ENCODE measurements at regions not wholly inside any gene's neighbourhood (a gene's known extent, or its start where the extent isn't known, plus 50 kb on each side); places are given as distances from the start of the nearest gene placed in this dataset.

DNA sequence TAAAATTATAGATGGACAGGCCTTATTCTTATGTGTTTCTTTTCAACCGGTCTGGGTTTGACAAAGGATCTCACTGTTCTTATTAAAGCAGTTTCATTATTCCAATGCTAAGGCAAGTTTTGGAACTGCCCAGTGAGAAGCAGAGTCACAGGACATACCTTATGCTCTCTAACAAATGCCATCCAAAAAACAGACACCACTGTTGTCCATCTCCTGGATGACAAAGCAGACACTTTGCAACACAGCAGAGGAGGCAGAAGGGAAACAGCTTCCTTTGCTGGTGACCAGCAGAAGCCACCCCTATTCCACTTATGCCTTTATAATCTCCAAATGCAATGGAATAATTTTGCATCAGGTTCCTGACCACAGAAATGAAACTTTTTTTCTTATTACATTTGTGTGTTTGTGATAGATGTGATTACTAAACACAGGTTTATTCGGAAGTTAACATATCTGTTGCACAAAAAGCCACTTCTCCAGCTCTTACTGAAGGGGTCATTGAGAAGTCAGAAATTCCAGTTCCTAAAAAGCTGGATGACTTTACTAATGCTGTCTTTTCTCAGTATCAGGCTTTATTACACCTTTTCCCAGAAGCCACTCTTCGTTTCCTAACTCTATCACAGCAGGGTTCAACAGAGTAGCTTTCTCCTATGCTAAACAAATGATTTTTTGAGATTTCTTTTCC, 115.6 kb downstream of the BTG1 start:
- Histone ChIP-seq H3K4me1 (peaks cover 0 to 8% of the 10 kb centered on the region in 2 donors), H3K27ac (peak overlapping the region; percentile 85 to 94)
- intact Hi-C loops (cut with DNase I; ENCODE audit: low total_unique reads) = no loop called here

DNA sequence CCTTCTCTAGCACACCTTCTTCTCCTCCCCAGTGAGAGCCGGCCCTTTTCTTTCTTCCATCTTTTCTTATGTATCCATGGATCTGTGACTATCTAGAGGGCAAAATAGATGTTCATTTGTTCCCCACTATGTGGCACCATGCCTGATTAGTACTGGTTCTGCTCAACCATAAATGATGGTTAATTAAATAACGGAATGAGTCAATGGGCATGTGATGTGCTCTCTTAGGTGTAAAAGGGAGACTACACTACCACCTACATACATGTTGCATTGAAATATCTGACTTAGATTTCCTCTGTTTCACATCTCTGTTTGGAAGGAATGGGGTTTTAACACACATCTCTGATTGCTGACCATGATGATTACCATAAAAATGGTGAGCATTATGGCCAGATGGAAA, 116.5 kb downstream of the BTG1 start:
- no peaks in the 10 kb centered on the region for H3K36me3 ChIP-seq
- H3K4me1 ChIP-seq = peaks cover 0 to 8% of the 10 kb centered on the region in 2 donors
- no peaks in the 10 kb centered on the region for H3K27me3 ChIP-seq
- H3K9me3 ChIP-seq = no peaks in the 10 kb centered on the region
- no peak overlapping the region for H3K4me3 ChIP-seq
- H3K27ac ChIP-seq = peak overlapping the region; percentile 85 to 94
- no peak for DNase-seq
- intact Hi-C loops (cut with DNase I; ENCODE audit: low total_unique reads) = no loop called here
- TF ChIP-seq, protein P1, sequence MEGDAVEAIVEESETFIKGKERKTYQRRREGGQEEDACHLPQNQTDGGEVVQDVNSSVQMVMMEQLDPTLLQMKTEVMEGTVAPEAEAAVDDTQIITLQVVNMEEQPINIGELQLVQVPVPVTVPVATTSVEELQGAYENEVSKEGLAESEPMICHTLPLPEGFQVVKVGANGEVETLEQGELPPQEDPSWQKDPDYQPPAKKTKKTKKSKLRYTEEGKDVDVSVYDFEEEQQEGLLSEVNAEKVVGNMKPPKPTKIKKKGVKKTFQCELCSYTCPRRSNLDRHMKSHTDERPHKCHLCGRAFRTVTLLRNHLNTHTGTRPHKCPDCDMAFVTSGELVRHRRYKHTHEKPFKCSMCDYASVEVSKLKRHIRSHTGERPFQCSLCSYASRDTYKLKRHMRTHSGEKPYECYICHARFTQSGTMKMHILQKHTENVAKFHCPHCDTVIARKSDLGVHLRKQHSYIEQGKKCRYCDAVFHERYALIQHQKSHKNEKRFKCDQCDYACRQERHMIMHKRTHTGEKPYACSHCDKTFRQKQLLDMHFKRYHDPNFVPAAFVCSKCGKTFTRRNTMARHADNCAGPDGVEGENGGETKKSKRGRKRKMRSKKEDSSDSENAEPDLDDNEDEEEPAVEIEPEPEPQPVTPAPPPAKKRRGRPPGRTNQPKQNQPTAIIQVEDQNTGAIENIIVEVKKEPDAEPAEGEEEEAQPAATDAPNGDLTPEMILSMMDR (IDR thresholded peaks at IDR 0.05) = no peak
- TF ChIP-seq POLR2A (IDR thresholded peaks at IDR 0.05) = no peak

More for the DNA sequence above, 115.6 kb downstream of the BTG1 start:
- DNase-seq = no peak
- TF ChIP-seq, protein P1 (IDR thresholded peaks at IDR 0.05) = no peak
- no peak for TF ChIP-seq POLR2A (IDR thresholded peaks at IDR 0.05)
- H3K36me3 ChIP-seq = no peaks in the 10 kb centered on the region
- no peaks in the 10 kb centered on the region for H3K9me3 ChIP-seq
- no peak overlapping the region for H3K4me3 ChIP-seq
- H3K27me3 ChIP-seq = no peaks in the 10 kb centered on the region

DNA sequence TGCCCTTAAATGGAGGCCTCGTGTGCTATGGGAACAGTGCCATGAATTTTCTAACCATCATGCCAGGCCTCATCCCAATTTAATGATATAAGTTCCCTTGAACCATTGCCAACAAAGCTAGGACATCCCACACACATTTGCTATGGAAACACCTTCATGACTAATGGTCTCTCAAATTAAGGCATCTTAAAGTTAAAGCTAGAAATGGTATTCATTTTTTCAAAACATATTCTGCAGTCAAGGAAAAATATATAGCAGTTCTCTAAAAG, 117.3 kb downstream of the BTG1 start:
- no peaks in the 10 kb centered on the region for H3K27me3 ChIP-seq
- H3K4me3 ChIP-seq = no peak overlapping the region
- H3K36me3 ChIP-seq = no peaks in the 10 kb centered on the region
- DNase-seq = peak in 1 of 2 donors; percentile 64
- intact Hi-C loops (cut with DNase I; ENCODE audit: low total_unique reads) = no loop called here
- no peaks in the 10 kb centered on the region for H3K9me3 ChIP-seq
- TF ChIP-seq, protein P1 (IDR thresholded peaks at IDR 0.05) = no peak
- no peak for TF ChIP-seq POLR2A (IDR thresholded peaks at IDR 0.05)
- H3K27ac ChIP-seq = peak overlapping the region; percentile 85 to 94
- H3K4me1 ChIP-seq = peaks cover 0 to 8% of the 10 kb centered on the region in 2 donors

DNA sequence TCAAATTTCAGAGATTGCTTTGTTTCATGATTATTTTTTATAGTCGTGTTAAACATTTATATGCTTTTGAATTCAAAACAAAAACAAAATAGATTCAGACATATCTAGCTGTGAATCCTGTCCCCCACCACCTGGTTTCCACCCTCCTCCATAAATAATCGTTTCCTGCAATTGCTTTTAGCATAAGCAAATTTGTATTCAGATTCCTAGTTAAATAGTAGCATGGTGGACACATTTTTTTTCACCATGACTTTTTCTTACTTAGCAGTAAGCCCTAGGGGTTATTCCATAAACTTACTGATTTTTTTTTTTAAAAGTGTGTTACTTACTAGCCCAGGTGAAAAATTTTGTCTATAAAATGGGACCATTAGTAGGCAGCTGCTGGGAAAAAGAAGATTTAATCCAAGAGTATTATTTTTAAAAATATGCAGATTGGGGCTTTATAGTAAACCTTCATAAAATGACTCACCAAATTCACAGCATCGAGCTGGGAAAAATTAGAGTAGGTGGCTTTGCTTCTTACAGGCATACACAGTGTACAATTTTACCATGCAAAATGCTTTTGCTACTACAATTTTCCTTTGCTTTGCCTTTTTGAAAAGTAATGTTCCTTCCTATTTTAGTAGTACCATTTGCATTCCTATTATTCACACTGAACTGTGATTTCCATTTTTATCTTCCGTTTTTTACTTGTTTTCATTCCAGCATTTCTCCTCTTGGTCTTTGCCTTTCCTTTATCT, 117.8 kb downstream of the BTG1 start:
- Histone ChIP-seq H3K27ac (peak overlapping the region; percentile 85 to 94), H3K36me3 (no peaks in the 10 kb centered on the region), H3K4me3 (no peak overlapping the region), H3K4me1 (peaks cover 0 to 8% of the 10 kb centered on the region in 2 donors), H3K27me3 (no peaks in the 10 kb centered on the region), H3K9me3 (no peaks in the 10 kb centered on the region)
- TF ChIP-seq POLR2A (IDR thresholded peaks at IDR 0.05) = no peak
- TF ChIP-seq, protein P1 (IDR thresholded peaks at IDR 0.05) = no peak
- intact Hi-C loops (cut with DNase I; ENCODE audit: low total_unique reads) = no loop called here
- no peak for DNase-seq

DNA sequence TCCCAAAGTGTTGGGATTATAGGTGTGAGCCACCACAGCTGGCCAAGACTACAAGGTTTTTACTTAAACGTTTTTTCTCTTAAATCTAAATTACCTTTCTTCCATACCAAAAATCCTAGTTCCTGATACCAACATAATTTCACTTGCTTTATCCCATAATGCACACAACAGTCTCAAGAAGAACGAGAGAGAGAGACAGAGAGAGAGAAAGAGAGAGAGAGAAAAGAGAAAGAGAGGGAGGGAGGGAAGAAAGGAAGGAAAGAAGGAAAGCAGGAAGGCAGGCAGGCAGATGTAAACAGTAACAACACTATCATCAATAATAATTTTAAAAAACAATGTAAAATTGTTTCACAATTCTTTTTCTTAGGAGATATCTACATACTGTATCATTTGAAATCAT, 118.4 kb downstream of the BTG1 start:
- intact Hi-C loops (cut with DNase I; ENCODE audit: low total_unique reads) = no loop called here
- Histone ChIP-seq H3K27me3 (no peaks in the 10 kb centered on the region), H3K4me3 (no peak overlapping the region), H3K27ac (peak overlapping the region; percentile 85 to 94), H3K9me3 (no peaks in the 10 kb centered on the region), H3K4me1 (peaks cover 0 to 8% of the 10 kb centered on the region in 2 donors), H3K36me3 (no peaks in the 10 kb centered on the region)
- DNase-seq = no peak
- TF ChIP-seq POLR2A (IDR thresholded peaks at IDR 0.05) = no peak
- TF ChIP-seq, protein P1 (IDR thresholded peaks at IDR 0.05) = no peak

Data from uterus (tissue), 3 donors.